ENCODE measurements at regions not wholly inside any gene's neighbourhood (a gene's known extent, or its start where the extent isn't known, plus 50 kb on each side); places are given as distances from the start of the nearest gene placed in this dataset.
A peak's percentile ranks its signal among the peaks of the same experiment; 100 is the strongest.

- DNase-seq (ENCODE audit: low spot score) = no peak
Measured at GRCh38 chr3:175969456-175969855, 1110.3 kb downstream of the NAALADL2 start.

GRCh38 chr3:175965036-175965435, 1105.9 kb downstream of the NAALADL2 start:
- no peak for DNase-seq (ENCODE audit: low spot score)
- no peak for TF ChIP-seq CTCF (IDR thresholded peaks at IDR 0.05; ENCODE audit: extremely low read depth, missing control alignments)

More at GRCh38 chr3:175969456-175969855, 1110.3 kb downstream of the NAALADL2 start:
- TF ChIP-seq CTCF (IDR thresholded peaks at IDR 0.05; ENCODE audit: extremely low read depth, missing control alignments) = no peak

GRCh38 chr3:175957427-175957826, 1098.3 kb downstream of the NAALADL2 start:
- no peak for DNase-seq (ENCODE audit: low spot score)
- no peak for TF ChIP-seq CTCF (IDR thresholded peaks at IDR 0.05; ENCODE audit: extremely low read depth, missing control alignments)

- no peak for TF ChIP-seq CTCF (IDR thresholded peaks at IDR 0.05; ENCODE audit: extremely low read depth, missing control alignments)
- DNase-seq (ENCODE audit: low spot score) = no peak
Measured at GRCh38 chr3:175956964-175957363, 1097.8 kb downstream of the NAALADL2 start.

- no peak for DNase-seq (ENCODE audit: low spot score)
- no peak for TF ChIP-seq CTCF (IDR thresholded peaks at IDR 0.05; ENCODE audit: extremely low read depth, missing control alignments)
Measured at GRCh38 chr3:175951047-175951694, 1092.0 kb downstream of the NAALADL2 start.

GRCh38 chr3:175948041-175948440, 1088.9 kb downstream of the NAALADL2 start:
- DNase-seq (ENCODE audit: low spot score) = no peak
- TF ChIP-seq CTCF (IDR thresholded peaks at IDR 0.05; ENCODE audit: extremely low read depth, missing control alignments) = no peak

GRCh38 chr3:175941352-175941751, 1082.2 kb downstream of the NAALADL2 start:
- DNase-seq (ENCODE audit: low spot score) = peak; percentile 16
- peak; percentile 50 for TF ChIP-seq CTCF (IDR thresholded peaks at IDR 0.05; ENCODE audit: extremely low read depth, missing control alignments)
